Activated T-cell treated with anti-CD3 and anti-CD28 coated beads, Interleukin-2, amount 50 U/mL, for 48 hours (primary cell): ENCODE measurements at regions not wholly inside any gene's neighbourhood (a gene's known extent, or its start where the extent isn't known, plus 50 kb on each side); places are given as distances from the start of the nearest gene placed in this dataset.
"Not testable (repeated sequence)": the region's sequence is repeated elsewhere in the genome, so short reads cannot be mapped to it uniquely, and the experiment has no call there.

ENCODE experiments used
- DNase-seq, 2 experiments: peaks; one replicate each; pipeline ENCODE4 v3.0.0-alpha.2; 2020

DNA sequence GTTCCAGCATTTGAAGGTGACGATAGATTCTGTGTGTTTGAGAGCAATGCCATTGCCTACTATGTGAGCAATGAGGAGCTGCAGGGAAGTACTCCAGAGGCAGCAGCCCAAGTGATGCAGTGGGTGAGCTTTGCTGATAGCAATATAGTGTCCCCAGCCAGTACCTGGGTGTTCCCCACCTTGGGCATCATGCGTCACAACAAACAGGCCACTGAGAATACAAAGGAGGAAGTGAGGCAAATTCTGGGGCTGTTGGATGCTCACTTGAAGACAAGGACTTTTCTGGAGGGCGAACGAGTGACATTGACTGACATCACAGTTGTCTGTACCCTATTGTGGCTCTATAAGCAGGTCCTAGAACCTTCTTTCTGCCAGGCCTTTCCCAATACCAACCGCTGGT is 142.0 kb downstream of the PLS3 start:
- no peak for DNase-seq

DNA sequence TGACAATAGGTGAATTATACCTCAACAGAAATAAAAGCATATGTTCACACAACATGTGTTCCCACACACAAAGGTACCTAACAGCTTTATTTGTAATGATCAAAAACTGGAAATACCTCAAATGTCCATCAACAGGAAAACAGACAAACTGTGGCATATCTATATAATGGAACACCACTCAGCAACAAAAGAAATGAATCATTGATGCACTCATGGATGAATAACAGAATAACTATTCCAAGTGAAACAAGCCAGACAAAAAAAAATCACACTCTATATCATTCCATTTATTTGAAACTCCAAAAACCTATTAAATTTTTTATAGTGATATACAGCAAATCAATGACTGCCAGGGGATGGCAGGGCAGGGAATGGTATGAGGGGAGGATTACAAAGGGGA is 148.1 kb downstream of the PLS3 start:
- no peak for DNase-seq

GRCh38 chrX:115712484-115712883 is 151.5 kb downstream of the PLS3 start:
- no peak for DNase-seq

- DNase-seq = no peak
These were observed 152.5 kb downstream of the PLS3 start for GRCh38 chrX:115713460-115713859.

DNA sequence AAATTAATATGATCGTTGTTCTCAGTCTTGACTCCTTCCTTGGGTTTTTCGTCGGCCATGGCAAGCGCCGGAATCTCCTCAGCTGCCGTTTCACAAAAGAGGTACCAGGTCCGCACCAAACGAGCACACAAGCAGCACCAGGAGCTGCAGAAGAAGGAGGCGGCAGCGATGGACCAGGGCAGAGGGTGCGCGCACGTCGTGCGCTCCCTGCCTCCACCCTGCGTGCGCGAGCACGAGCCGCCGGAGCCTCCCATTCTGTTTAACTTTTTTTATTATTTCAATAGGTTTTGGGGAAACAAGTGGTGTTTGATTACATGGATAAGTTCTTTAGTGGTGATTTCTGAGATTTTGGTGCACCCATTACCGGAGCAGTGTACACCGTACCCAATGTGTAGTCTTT is 158.2 kb downstream of the PLS3 start:
- DNase-seq = no peak

DNA sequence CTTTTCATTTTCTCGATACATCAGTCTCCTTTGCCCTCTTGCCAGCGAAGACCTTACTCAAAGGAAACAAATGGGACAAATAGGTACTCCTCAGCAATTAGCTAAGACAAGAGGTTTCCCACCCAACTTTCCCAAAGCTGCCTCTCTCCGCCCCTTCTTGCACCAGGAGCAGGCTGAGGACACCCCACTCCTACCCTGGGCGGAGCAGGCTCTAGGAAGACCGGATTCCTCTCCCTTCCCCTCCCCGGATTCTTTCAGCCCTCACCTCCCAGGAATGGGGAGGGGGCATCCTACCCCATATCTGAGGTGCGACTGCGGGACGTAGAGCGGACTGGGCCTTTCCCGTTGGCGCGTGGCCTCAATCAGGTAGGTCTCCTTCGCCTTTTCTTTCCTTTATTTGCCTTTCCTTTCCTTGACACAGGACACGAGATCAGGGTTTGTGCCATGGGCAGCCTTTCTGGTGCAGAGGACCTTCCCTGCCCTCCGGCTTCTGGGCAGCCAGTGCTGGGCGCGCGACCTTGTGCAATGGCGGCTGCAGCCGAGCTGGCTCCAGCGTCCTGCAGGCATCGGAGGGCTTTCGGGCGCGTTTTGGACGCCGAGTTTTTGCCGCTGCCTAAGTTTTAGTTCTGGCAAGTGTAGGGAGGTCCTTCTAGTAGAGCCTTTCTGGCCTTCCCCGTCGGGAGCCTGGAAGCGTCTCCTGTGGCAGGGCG is 161.9 kb downstream of the PLS3 start:
- not testable (repeated sequence) for DNase-seq

GRCh38 chrX:115725370-115725769 is 164.4 kb downstream of the PLS3 start:
- not testable (repeated sequence) for DNase-seq

DNA sequence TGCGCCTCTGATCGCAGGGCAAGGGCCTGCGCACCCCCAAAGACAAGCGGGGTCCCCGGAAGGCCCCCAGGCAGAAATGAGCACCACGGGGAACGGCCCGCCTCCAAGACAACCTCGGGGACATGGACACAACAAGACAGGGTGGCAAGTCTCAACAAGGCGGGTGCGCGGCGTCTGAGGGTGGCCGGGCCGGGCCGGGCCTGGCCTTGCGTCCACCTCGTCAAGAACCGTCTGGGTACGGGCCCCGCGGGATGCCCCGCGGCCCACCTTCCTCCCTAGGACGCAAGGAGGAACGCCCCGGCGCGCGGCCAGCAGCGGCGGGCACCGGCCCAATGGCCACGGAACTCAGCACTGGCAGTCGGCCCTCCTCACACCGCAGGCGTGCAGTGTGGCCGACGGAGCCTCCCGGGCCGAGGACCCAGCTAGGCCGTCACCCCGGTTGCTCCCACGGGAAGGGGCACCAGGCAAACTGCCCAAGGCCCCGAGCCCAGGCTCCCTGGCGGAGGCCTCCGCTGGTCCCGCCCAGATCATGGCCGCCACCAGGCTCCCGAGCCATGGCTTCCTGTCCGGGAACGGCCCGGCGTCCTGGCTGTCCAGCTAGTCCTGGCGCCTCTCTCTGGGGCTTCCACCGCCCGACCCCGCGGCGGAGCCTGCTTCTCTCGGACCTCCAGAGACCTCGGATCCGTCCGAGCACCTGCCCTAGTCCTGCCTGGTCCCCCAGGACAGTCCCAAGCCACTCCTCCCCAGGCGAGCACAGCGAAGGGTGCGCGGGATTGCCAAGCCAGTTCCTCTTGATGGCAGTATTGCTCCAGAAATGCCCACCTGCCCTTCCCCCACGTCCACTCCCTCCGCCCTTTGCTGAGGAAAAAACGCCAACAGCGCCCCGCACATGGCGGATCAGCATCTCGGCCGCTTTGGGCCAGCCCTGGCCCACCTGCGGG is 167.1 kb downstream of the PLS3 start:
- peak; percentile 73 to 76 for DNase-seq

GRCh38 chrX:115732530-115732929 is 171.6 kb downstream of the PLS3 start:
- DNase-seq = not testable (repeated sequence)

DNA sequence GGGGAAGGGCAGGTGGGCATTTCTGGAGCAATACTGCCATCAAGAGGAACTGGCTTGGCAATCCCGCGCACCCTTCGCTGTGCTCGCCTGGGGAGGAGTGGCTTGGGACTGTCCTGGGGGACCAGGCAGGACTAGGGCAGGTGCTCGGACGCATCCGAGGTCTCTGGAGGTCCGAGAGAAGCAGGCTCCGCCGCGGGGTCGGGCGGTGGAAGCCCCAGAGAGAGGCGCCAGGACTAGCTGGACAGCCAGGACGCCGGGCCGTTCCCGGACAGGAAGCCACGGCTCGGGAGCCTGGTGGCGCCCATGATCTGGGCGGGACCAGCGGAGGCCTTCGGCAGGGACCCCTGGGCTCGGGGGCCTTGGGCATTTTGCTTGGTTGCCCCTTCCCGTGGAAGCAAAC is 174.3 kb downstream of the PLS3 start:
- not testable (repeated sequence) for DNase-seq
